ENCODE measurements at regions not wholly inside any gene's neighbourhood (a gene's known extent, or its start where the extent isn't known, plus 50 kb on each side); places are given as distances from the start of the nearest gene placed in this dataset.
"Not testable (repeated sequence)": the region's sequence is repeated elsewhere in the genome, so short reads cannot be mapped to it uniquely, and the experiment has no call there.

GRCh38 chr11:23873406-23873805 is 623.4 kb upstream of the LUZP2 start:
- no peaks in the 10 kb centered on the region for H3K4me1 ChIP-seq (replicated peaks; ENCODE audit: insufficient read depth)
- H3F3A ChIP-seq (ENCODE audit: insufficient read depth, low read depth), result no peaks in the 10 kb centered on the region
- H3K27ac ChIP-seq, result no peak overlapping the region
- intact Hi-C loops (cut with micrococcal nuclease; ENCODE audit: unreplicated experiment), result no loop called here
- H3K79me2 ChIP-seq (ENCODE audit: low read depth), result no peaks in the 10 kb centered on the region
- no peaks in the 10 kb centered on the region for H3K36me3 ChIP-seq (ENCODE audit: low read depth)
- no peak overlapping the region for H2AFZ ChIP-seq
- no peaks in the 10 kb centered on the region for H4K20me1 ChIP-seq (ENCODE audit: insufficient read depth)
- BruUV-seq (replicated peaks), result no TSS peak
- H3K27me3 ChIP-seq (ENCODE audit: insufficient read depth, low read depth), result no peaks in the 10 kb centered on the region
- POLR2A ChIA-PET (ENCODE audit: unreplicated experiment), result no interaction called here
- no peak overlapping the region for H3K4me2 ChIP-seq
- no peak overlapping the region for H3K4me3 ChIP-seq
- H3K9me2 ChIP-seq (ENCODE audit: insufficient read depth), result no peaks in the 10 kb centered on the region
- no peaks in the 10 kb centered on the region for H3K9me3 ChIP-seq (ENCODE audit: insufficient read depth, low read depth)
- no peak for DNase-seq
- CTCF ChIA-PET, result no interaction called here
- no peak for TF ChIP-seq CTCF (conservative IDR thresholded peaks at IDR 0.05)
- no peak for TF ChIP-seq EZH2 (IDR thresholded peaks at IDR 0.05; ENCODE audit: low read depth)

GRCh38 chr11:23875176-23875850 is 621.5 kb upstream of the LUZP2 start:
- Histone ChIP-seq H3K27ac (no peak overlapping the region), H3F3A (ENCODE audit: insufficient read depth, low read depth) (no peaks in the 10 kb centered on the region), H3K9me3 (ENCODE audit: insufficient read depth, low read depth) (no peaks in the 10 kb centered on the region), H3K4me2 (no peak overlapping the region), H4K20me1 (ENCODE audit: insufficient read depth) (no peaks in the 10 kb centered on the region), H3K27me3 (ENCODE audit: insufficient read depth, low read depth) (no peaks in the 10 kb centered on the region), H3K9me2 (ENCODE audit: insufficient read depth) (0 out of 2 replicates have a peak, but pooled peaks cover 5% of the 10 kb centered on the region), H2AFZ (no peak overlapping the region), H3K36me3 (ENCODE audit: low read depth) (no peaks in the 10 kb centered on the region), H3K4me1 (replicated peaks; ENCODE audit: insufficient read depth) (no peaks in the 10 kb centered on the region), H3K4me3 (no peak overlapping the region), H3K79me2 (ENCODE audit: low read depth) (no peaks in the 10 kb centered on the region)
- TF ChIP-seq EZH2 (IDR thresholded peaks at IDR 0.05; ENCODE audit: low read depth) (no peak), CTCF (conservative IDR thresholded peaks at IDR 0.05) (no peak)
- POLR2A ChIA-PET (ENCODE audit: unreplicated experiment), result no interaction called here
- intact Hi-C loops (cut with micrococcal nuclease; ENCODE audit: unreplicated experiment), result no loop called here
- BruUV-seq (replicated peaks), result no TSS peak
- no peak for DNase-seq
- CTCF ChIA-PET, result no interaction called here

GRCh38 chr11:23883426-23884048 is 613.3 kb upstream of the LUZP2 start:
- intact Hi-C loops (cut with micrococcal nuclease; ENCODE audit: unreplicated experiment), result not testable (repeated sequence)

More at GRCh38 chr11:23883426-23884048, 613.3 kb upstream of the LUZP2 start:
- H4K20me1 ChIP-seq (ENCODE audit: insufficient read depth); DNase-seq; POLR2A ChIA-PET (ENCODE audit: unreplicated experiment); H3K4me3 ChIP-seq; H3K36me3 ChIP-seq (ENCODE audit: low read depth); H3F3A ChIP-seq (ENCODE audit: insufficient read depth, low read depth); H3K9me3 ChIP-seq (ENCODE audit: insufficient read depth, low read depth); H3K27ac ChIP-seq; CTCF ChIA-PET; BruUV-seq (replicated peaks); H3K9me2 ChIP-seq (ENCODE audit: insufficient read depth); H3K27me3 ChIP-seq (ENCODE audit: insufficient read depth, low read depth); H2AFZ ChIP-seq; H3K79me2 ChIP-seq (ENCODE audit: low read depth); H3K4me1 ChIP-seq (replicated peaks; ENCODE audit: insufficient read depth); H3K4me2 ChIP-seq: not testable (repeated sequence)

All from PC-9 (cell line).